C4-2B (cell line): ENCODE measurements at regions not wholly inside any gene's neighbourhood (a gene's known extent, or its start where the extent isn't known, plus 50 kb on each side); places are given as distances from the start of the nearest gene placed in this dataset.
"Not testable (repeated sequence)": the region's sequence is repeated elsewhere in the genome, so short reads cannot be mapped to it uniquely, and the experiment has no call there.

Source experiments
- ZFX ChIP-seq: fragments of 450-650 bp; IDR thresholded peaks from 2 replicates; pipeline ENCODE4 v1.6.1; 2017
- TF ChIP-seq, protein P1 (sequence below): fragments of 450-650 bp; conservative IDR thresholded peaks from 2 replicates; pipeline ENCODE4 v1.5.1; 2017; ENCODE audit warnings: mild to moderate bottlenecking

GRCh38 chr5:50607953-50608705 is 58.3 kb upstream of the PARP8 start:
- TF ChIP-seq, protein P1, sequence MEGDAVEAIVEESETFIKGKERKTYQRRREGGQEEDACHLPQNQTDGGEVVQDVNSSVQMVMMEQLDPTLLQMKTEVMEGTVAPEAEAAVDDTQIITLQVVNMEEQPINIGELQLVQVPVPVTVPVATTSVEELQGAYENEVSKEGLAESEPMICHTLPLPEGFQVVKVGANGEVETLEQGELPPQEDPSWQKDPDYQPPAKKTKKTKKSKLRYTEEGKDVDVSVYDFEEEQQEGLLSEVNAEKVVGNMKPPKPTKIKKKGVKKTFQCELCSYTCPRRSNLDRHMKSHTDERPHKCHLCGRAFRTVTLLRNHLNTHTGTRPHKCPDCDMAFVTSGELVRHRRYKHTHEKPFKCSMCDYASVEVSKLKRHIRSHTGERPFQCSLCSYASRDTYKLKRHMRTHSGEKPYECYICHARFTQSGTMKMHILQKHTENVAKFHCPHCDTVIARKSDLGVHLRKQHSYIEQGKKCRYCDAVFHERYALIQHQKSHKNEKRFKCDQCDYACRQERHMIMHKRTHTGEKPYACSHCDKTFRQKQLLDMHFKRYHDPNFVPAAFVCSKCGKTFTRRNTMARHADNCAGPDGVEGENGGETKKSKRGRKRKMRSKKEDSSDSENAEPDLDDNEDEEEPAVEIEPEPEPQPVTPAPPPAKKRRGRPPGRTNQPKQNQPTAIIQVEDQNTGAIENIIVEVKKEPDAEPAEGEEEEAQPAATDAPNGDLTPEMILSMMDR, result not testable (repeated sequence)
- not testable (repeated sequence) for TF ChIP-seq ZFX
